ENCODE measurements at regions not wholly inside any gene's neighbourhood (a gene's known extent, or its start where the extent isn't known, plus 50 kb on each side); places are given as distances from the start of the nearest gene placed in this dataset.

DNA sequence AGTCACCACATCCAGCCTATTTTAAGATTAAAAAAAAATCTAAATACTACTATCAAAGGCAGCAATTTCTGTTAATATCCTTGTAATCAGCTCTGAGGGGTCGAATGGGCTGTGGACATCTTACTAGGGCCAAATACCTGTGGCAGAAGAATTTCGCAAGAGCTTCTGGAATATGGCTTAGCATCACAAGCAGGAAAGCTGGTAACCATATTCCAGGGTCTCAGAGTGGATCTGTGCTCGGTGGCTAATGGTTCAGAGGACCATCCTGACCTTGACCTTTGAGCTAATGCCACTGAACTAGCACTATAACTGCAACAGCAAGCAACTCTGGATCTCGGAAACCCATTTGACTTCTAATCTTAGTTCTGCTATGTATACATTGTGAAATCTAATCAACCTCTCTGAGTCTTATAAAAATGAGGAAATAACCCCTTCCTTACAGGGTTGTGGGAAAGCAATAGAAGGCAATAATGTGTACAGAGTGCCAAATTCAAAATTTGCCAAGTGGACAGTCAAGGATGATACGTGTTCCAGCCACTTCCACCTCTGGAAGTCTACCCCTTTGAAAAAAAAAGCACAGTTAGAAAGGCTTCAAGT lies 65.5 kb downstream of the CYP26A1 start:
- no peak overlapping the region for H3K27ac ChIP-seq (ENCODE audit: low read length)

DNA sequence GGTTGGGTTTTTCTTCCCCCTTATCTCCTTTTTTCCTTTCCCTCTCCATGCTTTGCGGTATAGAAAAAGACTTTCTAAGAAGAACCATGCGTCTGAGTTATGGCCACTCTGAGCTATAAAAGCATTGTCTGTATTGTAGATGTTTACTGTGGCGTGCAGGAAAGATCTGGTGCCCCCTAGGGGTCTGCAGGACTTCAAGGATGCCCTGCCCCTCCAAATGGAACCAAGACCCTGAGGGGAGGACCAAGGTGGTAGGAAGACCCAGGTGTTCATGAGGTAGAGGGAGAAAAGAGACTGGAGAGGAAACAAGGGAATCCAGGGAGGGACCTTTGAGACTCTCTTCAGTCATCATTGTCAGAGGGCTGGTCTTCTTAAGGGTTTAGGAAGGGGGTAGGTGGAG lies 68.8 kb downstream of the CYP26A1 start:
- no peaks in the 10 kb centered on the region for H3F3A ChIP-seq (ENCODE audit: insufficient read depth, low read length, poor library complexity, severe bottlenecking)
- no peak overlapping the region for H3K4me3 ChIP-seq (ENCODE audit: low read length)
- no peaks in the 10 kb centered on the region for H3K79me2 ChIP-seq (replicated peaks; ENCODE audit: insufficient read depth, low read length)
- no peak overlapping the region for H2AFZ ChIP-seq (ENCODE audit: low read depth, low read length)
- no peak overlapping the region for H3K9ac ChIP-seq (ENCODE audit: low read length)
- no peaks in the 10 kb centered on the region for H3K9me2 ChIP-seq (ENCODE audit: insufficient read depth, low read length)
- H3K4me2 ChIP-seq (ENCODE audit: low read length), result no peak overlapping the region
- TF ChIP-seq, protein P1, sequence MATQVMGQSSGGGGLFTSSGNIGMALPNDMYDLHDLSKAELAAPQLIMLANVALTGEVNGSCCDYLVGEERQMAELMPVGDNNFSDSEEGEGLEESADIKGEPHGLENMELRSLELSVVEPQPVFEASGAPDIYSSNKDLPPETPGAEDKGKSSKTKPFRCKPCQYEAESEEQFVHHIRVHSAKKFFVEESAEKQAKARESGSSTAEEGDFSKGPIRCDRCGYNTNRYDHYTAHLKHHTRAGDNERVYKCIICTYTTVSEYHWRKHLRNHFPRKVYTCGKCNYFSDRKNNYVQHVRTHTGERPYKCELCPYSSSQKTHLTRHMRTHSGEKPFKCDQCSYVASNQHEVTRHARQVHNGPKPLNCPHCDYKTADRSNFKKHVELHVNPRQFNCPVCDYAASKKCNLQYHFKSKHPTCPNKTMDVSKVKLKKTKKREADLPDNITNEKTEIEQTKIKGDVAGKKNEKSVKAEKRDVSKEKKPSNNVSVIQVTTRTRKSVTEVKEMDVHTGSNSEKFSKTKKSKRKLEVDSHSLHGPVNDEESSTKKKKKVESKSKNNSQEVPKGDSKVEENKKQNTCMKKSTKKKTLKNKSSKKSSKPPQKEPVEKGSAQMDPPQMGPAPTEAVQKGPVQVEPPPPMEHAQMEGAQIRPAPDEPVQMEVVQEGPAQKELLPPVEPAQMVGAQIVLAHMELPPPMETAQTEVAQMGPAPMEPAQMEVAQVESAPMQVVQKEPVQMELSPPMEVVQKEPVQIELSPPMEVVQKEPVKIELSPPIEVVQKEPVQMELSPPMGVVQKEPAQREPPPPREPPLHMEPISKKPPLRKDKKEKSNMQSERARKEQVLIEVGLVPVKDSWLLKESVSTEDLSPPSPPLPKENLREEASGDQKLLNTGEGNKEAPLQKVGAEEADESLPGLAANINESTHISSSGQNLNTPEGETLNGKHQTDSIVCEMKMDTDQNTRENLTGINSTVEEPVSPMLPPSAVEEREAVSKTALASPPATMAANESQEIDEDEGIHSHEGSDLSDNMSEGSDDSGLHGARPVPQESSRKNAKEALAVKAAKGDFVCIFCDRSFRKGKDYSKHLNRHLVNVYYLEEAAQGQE (IDR thresholded peaks at IDR 0.05; ENCODE audit: borderline replicate concordance), result no peak
- no peak for TF ChIP-seq EP300 (conservative IDR thresholded peaks at IDR 0.05; ENCODE audit: poor library complexity, severe bottlenecking)
- TF ChIP-seq MXI1 (conservative IDR thresholded peaks at IDR 0.05; ENCODE audit: poor library complexity, severe bottlenecking), result no peak
- TF ChIP-seq, protein P2, sequence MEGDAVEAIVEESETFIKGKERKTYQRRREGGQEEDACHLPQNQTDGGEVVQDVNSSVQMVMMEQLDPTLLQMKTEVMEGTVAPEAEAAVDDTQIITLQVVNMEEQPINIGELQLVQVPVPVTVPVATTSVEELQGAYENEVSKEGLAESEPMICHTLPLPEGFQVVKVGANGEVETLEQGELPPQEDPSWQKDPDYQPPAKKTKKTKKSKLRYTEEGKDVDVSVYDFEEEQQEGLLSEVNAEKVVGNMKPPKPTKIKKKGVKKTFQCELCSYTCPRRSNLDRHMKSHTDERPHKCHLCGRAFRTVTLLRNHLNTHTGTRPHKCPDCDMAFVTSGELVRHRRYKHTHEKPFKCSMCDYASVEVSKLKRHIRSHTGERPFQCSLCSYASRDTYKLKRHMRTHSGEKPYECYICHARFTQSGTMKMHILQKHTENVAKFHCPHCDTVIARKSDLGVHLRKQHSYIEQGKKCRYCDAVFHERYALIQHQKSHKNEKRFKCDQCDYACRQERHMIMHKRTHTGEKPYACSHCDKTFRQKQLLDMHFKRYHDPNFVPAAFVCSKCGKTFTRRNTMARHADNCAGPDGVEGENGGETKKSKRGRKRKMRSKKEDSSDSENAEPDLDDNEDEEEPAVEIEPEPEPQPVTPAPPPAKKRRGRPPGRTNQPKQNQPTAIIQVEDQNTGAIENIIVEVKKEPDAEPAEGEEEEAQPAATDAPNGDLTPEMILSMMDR (IDR thresholded peaks at IDR 0.05; ENCODE audit: poor library complexity, severe bottlenecking), result no peak
- TF ChIP-seq EZH2 (IDR thresholded peaks at IDR 0.05; ENCODE audit: borderline replicate concordance, insufficient read depth, low read length, poor library complexity, severe bottlenecking), result no peak
- no peak for TF ChIP-seq POLR2AphosphoS5 (IDR thresholded peaks at IDR 0.05)
- TF ChIP-seq TAF1 (IDR thresholded peaks at IDR 0.05; ENCODE audit: low read depth), result no peak
- TF ChIP-seq RAD21 (conservative IDR thresholded peaks at IDR 0.05), result no peak
- no peak for TF ChIP-seq SMC3 (conservative IDR thresholded peaks at IDR 0.05; ENCODE audit: poor library complexity)
- H3K27me3 ChIP-seq (ENCODE audit: insufficient read depth, low read depth, low read length), result no peaks in the 10 kb centered on the region
- H3K36me3 ChIP-seq (ENCODE audit: insufficient read depth, low read length), result no peaks in the 10 kb centered on the region
- H3K27ac ChIP-seq (ENCODE audit: low read length), result no peak overlapping the region
- no peaks in the 10 kb centered on the region for H4K20me1 ChIP-seq (ENCODE audit: insufficient read depth)
- no peaks in the 10 kb centered on the region for H3K9me3 ChIP-seq (ENCODE audit: low read length)

More for the DNA sequence above, 65.5 kb downstream of the CYP26A1 start:
- no peaks in the 10 kb centered on the region for H3K9me2 ChIP-seq (ENCODE audit: insufficient read depth, low read length)
- TF ChIP-seq POLR2AphosphoS5 (IDR thresholded peaks at IDR 0.05), result no peak
- TF ChIP-seq, protein P1 (IDR thresholded peaks at IDR 0.05; ENCODE audit: borderline replicate concordance), result no peak
- TF ChIP-seq, protein P2 (IDR thresholded peaks at IDR 0.05; ENCODE audit: poor library complexity, severe bottlenecking), result no peak
- no peak for TF ChIP-seq EZH2 (IDR thresholded peaks at IDR 0.05; ENCODE audit: borderline replicate concordance, insufficient read depth, low read length, poor library complexity, severe bottlenecking)
- no peaks in the 10 kb centered on the region for H3F3A ChIP-seq (ENCODE audit: insufficient read depth, low read length, poor library complexity, severe bottlenecking)
- no peaks in the 10 kb centered on the region for H3K36me3 ChIP-seq (ENCODE audit: insufficient read depth, low read length)
- H4K20me1 ChIP-seq (ENCODE audit: insufficient read depth), result no peaks in the 10 kb centered on the region
- no peak overlapping the region for H3K9ac ChIP-seq (ENCODE audit: low read length)
- H3K4me2 ChIP-seq (ENCODE audit: low read length), result no peak overlapping the region
- H3K27me3 ChIP-seq (ENCODE audit: insufficient read depth, low read depth, low read length), result no peaks in the 10 kb centered on the region
- no peak overlapping the region for H2AFZ ChIP-seq (ENCODE audit: low read depth, low read length)
- H3K4me3 ChIP-seq (ENCODE audit: low read length), result no peak overlapping the region
- no peaks in the 10 kb centered on the region for H3K79me2 ChIP-seq (replicated peaks; ENCODE audit: insufficient read depth, low read length)
- no peaks in the 10 kb centered on the region for H3K9me3 ChIP-seq (ENCODE audit: low read length)

Data from neural cell (in vitro differentiated cells).